CD4-positive, alpha-beta T cell treated with Interleukin-10 for 1 hour (primary cell): ENCODE measurements at regions not wholly inside any gene's neighbourhood (a gene's known extent, or its start where the extent isn't known, plus 50 kb on each side); places are given as distances from the start of the nearest gene placed in this dataset.

Experiments
- DNase-seq: peaks from one replicate; pipeline ENCODE4 v3.0.0-alpha.2; 2020

DNA sequence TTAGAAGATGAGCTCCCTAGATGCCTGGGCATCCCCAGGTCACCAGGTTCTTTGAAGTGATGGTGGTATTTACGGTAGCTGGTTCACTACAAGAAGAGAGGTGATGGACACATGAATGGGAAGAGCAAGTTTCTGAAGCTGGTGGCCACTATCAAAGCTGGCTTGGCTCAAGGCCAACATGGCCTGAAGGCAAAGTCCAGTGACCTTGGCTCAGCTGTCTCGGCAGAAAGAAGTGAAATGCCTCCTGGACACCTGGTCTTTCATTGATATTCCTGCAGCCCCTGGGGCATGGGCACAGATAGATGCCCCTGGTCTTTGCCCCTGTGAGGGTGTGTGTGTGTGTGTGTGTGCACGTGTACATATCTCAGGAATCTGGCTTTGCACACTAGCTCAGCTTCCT is 441.8 kb upstream of the TMPO start:
- no peak for DNase-seq

DNA sequence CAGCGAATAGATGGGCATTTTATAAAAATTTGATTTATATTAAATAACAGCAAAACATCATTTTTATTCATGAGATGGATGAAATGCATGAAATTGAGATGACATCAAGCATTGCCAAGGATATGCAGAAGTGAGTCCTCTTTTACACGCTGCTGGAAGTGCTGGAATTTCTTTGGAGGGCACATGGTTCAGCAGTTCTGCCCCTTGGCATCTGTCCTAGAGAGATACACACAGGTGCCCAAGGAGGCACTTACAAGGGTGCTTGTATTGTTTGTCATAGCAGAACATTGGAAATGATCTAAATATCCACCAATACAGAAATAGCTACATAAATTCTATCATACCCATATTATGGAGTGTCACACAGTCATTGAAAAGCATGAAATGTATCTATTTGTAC is 441.1 kb upstream of the TMPO start:
- no peak for DNase-seq

DNA sequence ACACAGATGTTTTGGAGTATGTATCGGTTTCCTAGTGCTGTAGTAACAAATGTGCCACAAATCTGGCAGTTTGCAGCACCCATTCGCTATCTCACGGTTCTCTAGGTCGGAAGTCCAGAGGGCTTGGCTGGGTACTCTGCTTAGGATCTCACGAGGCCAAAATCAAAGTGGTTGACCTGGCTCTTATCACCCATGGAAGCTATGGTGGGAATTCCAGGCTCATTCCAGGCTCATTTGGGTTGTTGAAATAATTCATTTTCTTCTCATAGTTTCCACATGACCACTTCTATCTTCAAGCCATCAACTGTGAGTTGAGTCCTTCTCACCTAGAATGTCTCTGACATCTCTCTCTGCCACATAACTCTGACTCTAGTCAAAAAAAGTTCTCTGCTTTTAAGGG is 431.0 kb upstream of the TMPO start:
- DNase-seq, result no peak

DNA sequence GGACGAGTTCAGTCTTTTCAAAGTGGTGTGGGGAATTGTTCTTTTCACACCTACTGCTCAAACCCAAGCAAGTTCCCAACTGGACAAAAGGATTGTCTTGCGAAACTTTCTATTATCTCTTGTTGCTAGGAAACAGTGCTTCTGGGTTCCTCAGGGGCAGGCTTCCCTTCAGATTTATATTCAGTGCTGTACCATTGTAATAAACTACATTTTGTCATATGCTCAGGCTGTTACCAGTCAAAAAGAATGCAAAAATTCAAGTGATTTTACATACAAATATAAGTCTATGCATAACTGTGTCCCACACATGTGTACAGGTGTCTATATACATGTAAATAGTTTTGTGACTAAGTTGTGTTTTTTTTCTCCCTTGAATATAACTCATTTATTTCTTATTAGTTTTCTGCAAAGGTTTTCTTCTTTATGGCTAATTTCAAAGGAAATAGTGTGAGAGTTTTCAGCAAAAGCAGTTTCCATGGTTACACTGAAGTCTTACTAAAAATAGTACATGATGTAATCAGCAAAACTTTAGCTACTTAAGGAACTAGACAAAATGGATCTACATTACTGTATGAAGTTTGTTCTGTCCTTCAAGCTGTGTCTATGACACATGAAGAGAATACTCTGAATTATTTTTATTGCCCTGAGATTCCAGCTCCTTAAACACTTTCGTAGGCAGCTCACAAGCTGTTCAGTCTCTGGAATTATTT is 430.2 kb upstream of the TMPO start:
- no peak for DNase-seq

DNA sequence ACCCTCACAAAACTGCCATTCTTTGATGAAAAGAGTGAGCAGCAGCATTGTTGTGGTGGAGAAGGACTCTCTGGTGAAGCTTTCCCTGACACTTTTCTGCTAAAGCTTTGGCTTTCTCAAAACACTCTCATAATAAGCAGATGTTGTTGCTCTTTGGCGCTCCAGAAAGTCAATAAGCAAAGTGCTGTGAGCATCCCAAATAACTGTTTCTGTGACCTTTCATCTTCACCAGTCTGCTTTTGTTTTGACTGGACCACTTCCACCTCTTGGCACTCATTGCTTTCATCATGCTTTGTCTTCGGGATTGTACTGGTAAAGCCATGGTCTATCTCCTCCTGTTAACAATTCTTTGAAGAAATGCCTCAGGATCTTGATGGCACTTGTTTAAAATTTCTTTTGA is 424.7 kb upstream of the TMPO start:
- DNase-seq, result no peak

DNA sequence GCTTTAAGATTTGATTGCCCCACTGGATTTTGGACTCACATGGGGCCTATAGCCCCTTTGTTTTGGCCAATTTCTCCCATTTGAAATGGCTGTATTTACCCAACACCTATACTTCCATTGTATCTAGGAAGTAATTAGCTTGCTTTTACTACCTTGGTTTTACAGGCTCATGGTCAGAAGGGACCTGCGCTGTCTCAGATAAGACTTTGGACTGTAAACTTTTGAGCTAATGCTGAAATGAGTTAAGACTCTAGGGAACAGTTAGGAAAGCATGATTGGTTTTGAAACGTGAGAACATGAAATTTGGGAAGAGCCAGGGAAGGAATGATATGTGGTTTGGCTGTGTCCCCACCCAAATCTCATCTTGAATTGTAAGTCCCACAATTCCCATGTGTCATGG is 419.0 kb upstream of the TMPO start:
- DNase-seq, result no peak

DNA sequence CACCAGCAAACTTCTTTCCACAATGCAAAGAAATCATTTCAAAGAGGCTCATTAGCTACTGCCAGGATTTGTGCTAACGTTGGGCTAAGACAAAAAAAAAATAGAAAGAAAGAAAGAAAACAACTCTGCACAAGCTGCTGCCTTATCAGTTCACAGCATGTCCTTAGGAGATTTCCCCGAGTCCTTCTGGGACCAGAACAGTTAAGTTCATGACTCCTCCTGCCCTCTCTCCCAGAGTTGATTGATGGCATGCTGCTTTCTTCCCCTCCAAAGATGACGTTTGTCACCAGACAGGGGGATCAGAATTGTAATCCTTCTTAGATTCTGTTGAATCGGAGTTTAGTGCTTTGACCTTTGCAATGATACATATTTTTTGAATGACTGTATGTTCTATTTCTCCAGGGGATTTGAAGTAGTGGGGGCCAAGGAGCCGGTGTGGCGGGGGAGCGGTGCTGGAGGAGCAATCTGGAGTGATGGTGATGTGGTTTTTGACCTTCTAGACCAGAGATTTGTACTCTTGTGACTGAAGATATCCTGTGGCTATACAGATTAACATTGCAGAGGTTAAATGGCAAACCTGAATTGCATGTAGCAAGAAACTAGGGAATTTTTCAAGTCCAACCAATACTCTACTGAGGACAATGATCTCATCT is 409.2 kb upstream of the TMPO start:
- DNase-seq, result no peak

DNA sequence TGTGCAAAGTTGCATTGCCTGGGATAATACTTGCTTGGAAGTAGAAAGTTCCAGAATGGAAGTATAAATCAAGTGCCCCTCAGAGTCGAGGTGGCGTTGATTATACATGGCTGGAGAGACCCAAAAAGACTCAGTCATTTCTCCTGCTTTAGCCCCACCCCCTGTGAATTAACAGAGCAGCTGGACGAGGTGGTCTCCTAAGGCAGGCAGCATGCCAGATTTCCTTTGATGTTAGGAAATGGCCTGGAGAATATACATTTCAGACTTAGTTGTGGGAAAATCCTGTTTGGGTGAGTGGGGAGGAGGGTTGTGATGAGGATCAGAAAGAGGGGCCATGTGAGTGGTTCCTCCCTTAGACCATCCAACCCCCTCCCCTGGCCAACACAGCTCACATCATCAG is 406.1 kb upstream of the TMPO start:
- no peak for DNase-seq

DNA sequence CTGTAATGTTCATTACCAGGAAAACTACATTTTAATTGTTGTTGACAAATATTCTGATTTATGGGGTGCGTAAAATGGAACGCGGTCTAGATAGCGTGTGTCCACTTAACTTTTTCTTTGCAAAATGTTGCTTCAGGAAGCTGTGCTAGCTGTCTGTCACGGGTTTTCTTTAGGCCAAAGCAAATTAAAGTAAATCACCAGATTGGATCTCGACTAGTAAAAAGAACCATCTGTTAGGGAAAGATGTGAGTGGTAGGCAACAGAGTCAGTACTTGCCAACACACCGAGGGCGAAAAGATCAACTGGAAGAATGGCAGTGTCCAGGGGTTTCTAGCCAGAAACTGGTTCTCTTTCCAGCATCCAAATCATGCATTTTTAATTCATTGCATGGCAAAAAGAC is 404.9 kb upstream of the TMPO start:
- no peak for DNase-seq

DNA sequence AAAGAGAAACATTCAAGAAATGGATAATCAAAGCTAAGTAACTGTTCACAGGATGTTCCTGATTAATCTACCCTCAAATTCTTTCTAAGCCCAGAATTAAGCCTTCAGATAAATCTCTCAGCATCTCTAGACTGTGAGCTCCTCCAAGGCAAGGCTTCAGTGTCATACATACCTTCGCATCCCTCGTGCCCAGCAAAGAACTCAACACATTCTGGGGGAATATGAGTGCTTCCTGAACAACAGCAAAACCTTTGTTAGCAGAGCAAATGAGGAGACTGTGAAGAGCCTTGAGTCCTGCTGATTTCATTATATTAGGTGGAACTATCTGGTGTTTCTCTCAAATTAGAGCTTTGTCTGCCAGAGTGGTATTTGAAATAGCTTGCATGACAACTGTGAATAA is 401.8 kb upstream of the TMPO start:
- DNase-seq, result no peak

DNA sequence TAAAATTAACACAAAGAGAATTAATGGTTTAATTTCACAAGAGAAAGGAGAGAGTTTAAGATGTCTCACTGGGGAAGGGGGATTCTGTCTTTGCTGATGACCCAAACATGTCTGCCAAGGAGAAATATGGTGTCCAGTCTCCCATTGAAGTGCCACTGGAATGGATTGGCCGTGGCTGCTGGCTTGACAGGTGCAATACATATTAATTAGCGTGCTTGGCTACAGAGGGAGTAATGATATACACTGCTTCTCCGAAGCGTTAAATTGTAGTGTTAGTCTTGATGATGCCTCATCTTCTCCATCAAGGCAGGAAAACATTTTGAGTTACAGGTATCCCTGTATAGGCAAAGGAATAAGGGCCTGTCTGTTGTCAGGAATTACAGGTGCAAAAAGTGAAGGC is 393.4 kb upstream of the TMPO start:
- no peak for DNase-seq

DNA sequence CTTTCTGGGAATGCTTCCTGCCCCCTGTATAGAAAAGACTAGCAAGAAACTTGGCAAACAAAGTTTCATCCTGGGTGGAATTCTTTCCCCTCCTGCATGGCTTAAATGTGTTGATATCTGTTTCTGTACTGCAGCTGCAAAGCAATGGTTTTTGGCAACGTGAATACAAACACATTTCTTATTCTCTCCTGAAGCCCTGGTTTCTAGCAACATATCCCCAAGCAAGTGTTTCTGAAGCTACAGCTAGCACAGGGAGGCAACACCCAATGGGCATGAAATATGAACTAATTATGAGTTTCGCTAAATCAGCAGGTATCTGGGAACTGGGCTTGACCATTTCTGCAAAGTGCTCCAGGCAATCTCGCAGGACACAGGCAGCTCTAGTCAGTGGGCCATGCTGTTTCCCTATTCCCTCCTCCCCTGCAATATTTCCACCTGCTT is 392.3 kb upstream of the TMPO start:
- DNase-seq, result no peak

DNA sequence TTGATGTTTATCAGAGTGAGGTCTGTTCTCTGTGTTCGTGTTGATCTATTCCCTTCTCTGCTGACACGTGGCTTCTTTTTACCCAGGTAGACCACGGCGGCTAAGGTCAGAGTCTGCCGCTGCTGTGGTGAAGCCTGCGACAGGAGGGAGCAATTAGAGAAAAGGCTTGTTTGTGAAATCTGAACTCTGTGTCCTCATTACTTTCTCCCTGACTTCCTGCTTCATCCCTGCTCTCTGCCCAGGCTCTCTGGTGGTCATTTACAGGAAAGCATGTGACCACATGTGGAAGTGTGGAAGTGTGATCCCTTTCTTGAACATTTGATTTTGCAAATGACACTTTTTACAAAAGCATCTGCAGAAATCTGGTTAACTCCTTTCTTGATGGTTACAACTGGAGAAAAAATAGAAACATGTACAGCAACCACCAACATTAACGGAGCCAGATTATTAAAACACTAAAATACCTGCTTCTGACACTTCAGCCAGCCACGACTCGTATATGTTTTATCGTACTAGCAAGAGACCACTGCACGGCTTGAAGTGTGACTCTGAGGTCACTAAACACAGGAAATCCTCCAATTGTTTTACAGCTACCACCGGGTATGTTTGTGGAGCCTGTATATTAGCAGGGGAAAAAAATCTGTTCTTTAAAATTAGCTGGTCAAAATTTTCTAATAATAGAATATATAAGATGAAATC is 388.6 kb upstream of the TMPO start:
- DNase-seq, result no peak

DNA sequence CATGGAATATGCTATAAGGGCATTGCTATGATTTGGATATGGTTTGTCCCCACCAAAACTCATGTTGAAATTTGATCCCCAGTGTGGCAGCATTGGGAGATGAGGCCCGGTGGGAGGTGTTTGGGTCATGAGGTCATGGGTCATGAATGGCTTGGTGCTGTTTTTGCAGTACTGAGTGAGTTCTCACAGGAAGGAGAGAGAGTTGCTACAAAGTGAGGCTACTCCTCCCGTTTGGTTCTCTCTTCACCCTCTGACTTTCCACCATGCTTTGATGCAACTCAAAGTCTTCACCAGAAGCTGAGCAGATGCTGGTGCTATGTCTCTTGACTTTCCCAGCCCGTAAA is 388.1 kb upstream of the TMPO start:
- DNase-seq, result no peak

DNA sequence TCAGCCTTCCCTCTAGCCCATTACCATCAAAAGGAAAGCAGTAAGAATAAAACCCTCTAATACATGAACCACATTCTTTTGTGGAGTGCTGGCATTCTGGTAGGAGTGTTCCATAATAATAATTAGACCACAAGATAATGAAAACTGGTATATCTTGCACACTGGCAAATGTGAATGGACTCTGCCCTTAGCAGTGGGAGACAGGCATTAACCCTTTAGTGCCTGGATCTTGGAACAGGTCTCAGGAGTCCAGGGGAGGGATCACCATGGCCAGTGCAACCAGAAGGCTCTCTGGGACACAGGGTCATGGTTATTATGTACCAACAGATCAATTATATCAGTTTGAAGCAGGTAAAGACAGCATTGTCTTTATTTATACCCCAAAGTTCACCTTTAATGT is 387.5 kb upstream of the TMPO start:
- DNase-seq, result no peak

DNA sequence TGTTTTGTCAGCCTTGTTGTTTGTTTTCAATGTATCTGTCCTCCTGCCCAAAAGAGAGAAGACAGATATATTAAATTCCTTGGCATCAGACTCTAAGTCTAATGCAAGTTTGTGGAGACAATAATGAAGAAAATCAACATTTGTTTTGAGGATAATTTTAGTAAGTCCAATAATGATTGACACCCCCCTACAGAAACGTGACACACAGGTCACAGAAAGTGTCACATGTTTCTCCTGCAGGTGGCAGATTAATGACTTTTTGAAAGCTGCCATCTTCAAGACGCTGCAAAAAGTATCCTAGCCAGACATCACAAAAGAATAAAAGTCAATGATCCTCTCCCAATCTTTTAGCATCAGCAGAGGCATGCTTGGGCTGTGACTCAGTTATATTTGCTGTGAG is 378.8 kb upstream of the TMPO start:
- no peak for DNase-seq

DNA sequence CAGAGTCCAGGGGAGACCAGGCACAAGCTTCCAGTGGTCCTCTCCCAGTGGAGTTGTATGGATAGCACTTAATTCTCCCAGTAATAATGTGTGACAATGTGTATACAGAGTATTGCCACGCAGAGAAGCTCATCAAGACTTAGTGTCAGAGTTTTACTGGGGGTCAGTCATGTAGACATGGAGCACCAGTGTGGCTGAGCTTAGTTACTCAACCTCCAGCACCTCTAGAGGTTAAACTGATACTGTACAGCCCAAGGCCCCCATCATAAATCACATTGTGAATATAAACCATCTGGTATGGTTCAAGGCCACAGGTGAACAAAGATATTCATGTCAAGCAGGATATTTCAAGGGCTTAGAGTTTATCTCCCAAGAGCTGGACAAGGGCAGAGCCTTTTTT is 378.1 kb upstream of the TMPO start:
- no peak for DNase-seq

DNA sequence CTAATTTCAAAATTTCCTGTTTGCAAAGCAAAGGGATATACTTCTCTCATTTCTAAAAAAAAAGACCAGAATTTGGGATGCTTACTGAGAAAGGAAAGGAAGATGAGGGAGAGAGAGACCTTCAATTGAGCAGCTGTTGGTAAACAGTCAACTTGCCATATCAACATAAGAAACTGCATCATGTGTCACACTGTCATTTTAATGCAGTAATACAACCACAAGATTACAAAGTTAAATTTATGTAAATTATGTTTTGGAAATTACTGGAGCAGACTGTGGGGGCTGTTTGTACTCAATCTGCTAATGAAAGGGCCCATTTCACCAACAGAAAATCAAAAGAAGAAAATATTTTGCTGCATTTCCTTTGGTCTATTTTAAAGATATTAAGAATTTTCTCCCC is 370.4 kb upstream of the TMPO start:
- no peak for DNase-seq

DNA sequence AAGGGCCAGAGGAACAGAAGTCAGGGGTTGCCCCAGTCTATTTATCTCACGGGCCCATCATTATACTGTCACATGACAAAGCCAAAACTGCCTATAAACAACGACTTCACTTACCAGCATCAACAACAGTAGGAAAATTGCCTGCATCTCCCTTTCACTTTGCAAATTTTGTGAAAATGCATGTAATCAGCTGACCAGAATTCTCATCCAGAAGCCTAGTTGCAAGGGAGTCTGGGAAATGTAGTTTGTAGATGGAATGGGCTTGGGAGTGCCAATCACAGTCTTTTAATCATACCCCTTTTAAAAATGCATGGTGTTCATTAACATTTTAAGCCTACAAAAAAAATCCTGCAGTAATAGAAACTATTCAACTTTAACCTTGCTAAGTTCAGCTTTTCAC is 369.3 kb upstream of the TMPO start:
- DNase-seq, result no peak

DNA sequence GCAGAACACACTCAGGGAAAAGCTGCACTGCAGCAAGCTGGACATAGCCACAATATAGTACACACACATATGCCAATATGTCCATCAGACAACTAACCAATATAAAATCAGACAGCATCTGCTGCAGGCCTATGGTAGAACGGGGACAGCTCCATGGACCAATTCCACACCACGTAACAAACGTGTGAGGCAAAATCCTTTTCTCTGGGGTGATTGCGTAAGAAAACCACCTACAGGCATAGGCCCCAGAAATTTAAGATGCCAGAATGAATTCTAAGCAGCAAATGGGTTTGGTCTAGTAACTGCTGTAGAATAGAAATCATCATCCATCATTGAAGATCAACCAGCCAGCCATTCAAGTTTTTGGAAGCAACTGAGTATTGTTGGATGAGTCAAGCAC is 368.9 kb upstream of the TMPO start:
- DNase-seq, result no peak

DNA sequence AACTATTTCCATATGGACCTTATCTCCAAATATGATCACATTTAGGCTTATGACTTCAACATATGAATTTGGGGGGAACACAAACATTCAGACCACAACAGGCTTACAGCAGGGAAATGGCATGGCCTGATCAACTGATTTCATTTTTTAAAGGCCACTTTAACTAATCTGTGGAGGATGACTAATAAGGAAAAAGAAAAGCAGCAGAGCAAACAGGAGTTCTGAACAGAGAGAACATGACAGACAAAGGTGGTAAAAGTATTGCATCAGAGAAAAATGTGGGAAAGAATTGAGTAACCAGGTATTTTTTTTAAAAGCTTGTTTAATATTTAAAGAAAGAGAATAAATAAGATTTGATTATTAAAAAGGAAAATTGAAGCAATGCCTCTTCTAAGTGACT is 366.1 kb upstream of the TMPO start:
- DNase-seq, result no peak

DNA sequence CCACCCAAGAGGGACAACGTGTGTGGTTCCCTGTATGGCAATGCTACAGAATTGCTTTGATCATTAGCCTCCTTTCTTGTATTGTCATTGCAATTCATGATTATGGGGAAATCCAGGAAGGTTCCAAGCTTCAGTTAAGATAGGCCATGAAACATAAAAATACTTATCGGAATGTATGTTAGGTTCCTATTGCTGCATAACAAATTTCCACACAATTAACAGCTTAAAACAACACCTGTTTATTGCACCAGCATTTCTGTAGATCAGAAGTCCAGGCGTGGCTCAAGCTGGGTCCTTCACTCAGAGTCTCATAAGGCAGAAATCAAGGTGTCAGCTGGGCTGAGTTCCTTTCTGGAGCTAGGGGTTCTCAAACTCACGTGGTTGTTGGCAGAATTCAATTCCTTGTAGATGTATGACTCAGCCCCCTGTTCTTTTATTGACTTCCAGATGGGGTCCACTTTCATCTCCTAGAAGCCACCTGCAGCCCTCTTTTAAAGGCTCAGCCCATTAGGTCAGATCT is 365.6 kb upstream of the TMPO start:
- DNase-seq, result no peak

DNA sequence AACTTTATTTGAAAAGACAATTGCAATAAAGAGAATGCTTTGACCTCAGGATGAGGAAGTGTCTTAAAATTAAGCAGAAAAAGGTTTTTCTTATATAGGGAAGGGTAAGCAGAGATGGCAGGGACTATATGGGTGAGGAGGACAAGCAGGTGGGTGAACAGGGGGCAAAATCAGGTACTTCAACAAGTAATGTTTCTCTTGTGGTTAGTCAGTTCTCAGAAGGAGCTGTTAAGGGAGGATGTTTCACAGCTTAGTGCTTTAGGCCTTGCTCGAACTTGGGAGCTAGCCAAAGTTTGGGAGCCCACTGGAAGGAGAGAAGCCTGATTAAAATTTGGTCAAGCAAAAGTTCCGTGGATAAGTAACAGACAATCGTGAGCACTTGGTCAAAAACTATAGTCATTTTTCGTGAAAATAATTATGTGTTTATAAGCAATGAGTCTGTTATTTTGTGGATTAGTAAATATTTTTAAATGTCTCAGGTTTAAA is 364.2 kb upstream of the TMPO start:
- no peak for DNase-seq

DNA sequence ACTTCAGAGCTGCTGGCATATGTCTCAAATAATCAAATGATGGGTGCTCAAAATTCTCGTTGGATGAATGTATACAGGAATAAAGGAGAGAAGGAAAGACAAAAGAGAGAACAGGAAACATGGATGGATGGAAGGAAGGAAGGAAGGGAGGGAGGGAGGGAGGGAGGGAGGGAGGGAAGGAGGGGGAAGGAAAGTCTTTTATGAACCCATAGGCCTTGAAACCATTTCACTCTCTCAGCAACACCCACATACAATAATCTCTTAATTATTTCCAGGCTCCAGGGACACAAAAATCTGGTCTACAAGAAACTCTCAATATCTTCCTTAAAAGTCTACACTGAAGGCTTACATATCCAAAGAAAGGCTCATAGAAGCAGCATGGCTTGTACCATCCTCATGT is 363.4 kb upstream of the TMPO start:
- no peak for DNase-seq
